GM12875 (cell line): ENCODE measurements at regions not wholly inside any gene's neighbourhood (a gene's known extent, or its start where the extent isn't known, plus 50 kb on each side); places are given as distances from the start of the nearest gene placed in this dataset.

Source experiments
- H3K4me3 ChIP-seq: one replicate; pipeline ENCODE4 v1.5.1; 2011; ENCODE audit warnings: low read depth, low read length, control low read depth
- TF ChIP-seq, protein P1 (sequence below): IDR thresholded peaks from 2 replicates; pipeline ENCODE4 v1.5.1; 2011; ENCODE audit warnings: low read depth, mild to moderate bottlenecking, control low read depth, inconsistent platforms, low read length, moderate library complexity, borderline replicate concordance; ENCODE audit not compliant: insufficient read depth

DNA sequence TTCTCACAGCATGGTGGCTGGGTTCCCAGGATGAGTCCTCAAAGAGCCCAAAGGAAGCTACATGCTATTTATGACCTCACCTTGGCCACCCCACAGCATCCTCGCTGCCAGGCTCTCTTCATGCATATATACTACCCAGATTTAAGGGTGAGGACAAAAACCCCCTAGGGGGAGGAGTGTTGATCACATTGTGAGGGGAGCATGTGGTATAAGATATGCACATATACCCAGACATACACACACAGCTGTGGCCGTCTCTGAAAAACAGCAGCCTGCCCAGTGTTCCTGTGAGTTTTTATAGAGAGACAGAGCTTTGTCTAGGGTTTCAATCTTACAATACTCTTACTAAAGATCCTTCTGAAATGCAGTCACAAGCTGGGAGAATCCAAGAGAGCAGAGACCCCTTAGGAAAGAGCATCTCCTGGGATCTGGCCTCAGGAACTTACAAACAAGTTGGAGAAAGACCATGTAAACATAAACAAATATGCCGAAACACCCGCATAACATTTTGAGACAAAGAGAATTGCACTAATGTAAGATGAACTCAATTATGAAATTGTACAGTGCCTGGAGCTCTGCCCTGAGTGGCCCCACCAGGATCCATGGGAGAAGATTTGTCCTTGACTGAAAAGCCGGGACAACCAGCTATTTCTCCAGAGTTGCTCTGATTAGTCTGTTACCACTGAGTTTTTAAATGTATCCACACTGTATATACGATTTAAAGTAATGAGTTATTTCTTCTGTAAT, 146.4 kb downstream of the GADD45G start:
- no peak overlapping the region for H3K4me3 ChIP-seq
- TF ChIP-seq, protein P1, sequence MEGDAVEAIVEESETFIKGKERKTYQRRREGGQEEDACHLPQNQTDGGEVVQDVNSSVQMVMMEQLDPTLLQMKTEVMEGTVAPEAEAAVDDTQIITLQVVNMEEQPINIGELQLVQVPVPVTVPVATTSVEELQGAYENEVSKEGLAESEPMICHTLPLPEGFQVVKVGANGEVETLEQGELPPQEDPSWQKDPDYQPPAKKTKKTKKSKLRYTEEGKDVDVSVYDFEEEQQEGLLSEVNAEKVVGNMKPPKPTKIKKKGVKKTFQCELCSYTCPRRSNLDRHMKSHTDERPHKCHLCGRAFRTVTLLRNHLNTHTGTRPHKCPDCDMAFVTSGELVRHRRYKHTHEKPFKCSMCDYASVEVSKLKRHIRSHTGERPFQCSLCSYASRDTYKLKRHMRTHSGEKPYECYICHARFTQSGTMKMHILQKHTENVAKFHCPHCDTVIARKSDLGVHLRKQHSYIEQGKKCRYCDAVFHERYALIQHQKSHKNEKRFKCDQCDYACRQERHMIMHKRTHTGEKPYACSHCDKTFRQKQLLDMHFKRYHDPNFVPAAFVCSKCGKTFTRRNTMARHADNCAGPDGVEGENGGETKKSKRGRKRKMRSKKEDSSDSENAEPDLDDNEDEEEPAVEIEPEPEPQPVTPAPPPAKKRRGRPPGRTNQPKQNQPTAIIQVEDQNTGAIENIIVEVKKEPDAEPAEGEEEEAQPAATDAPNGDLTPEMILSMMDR: no peak

DNA sequence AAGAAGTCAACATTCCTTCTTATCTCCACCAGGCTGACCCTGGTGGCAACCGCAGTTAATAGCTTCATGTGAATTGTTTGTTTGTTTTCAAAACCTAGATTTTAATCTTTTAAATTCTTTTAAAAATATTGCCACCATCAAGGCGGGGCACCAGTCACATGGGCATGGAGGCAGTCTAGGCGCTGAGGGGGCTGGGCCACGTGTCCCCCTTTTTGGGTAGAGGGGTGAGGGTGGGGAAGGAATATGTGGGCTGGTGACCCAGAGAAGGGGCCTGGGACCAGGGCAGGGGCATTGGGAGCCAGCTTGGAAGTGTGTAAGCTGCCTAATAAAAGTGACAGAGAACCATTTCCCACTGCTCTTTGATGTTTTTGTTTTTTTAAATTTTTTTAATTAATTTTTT, 147.3 kb downstream of the GADD45G start:
- H3K4me3 ChIP-seq: no peak overlapping the region
- TF ChIP-seq, protein P1: no peak

DNA sequence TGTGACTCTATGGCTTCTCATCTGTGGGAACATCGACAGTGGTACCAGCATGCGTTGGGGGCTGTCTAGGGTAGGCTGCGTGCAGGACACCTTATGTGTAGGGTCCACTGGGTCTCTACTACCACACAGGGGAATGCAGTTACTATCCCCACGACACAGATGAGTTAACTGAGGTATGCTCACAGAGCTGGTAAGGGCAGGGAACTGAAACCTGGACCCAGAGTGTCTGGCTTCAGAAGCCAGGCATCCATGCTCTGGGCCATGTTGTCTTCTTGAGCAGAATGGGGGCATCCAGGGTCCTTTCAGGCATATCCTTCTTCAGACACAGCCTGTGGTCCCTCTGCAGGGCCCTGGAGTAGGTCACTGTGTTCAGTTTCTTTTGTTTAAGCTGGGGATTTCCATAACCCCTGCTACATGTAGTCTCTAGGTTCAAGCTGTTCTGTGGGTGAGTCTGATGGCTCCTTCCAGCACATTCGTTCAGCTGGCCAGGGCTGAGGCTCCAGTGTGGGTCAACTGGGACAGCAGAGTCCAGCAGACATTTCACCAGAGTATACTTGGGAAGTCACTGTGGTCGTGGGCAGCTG, 148.8 kb downstream of the GADD45G start:
- TF ChIP-seq, protein P1: no peak
- H3K4me3 ChIP-seq: no peak overlapping the region

DNA sequence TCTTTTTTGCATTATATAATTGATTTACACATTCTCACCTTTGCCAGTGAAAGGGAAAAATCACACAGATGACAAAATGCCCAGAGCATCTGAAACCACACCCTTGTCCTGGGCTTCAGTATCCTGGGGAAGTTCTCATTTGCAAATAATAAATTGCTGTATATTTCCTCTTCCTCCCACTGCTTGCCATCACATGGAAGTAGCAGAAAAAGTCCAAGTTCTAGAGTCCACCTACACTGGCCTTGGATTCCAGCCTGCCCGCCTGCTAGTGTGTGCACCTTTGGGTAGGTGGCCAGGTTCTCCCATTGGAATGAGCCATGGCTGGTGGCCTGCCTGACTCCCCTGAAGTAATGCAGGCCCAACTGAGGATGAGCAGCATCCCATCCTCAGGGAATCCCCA, 149.4 kb downstream of the GADD45G start:
- no peak overlapping the region for H3K4me3 ChIP-seq

DNA sequence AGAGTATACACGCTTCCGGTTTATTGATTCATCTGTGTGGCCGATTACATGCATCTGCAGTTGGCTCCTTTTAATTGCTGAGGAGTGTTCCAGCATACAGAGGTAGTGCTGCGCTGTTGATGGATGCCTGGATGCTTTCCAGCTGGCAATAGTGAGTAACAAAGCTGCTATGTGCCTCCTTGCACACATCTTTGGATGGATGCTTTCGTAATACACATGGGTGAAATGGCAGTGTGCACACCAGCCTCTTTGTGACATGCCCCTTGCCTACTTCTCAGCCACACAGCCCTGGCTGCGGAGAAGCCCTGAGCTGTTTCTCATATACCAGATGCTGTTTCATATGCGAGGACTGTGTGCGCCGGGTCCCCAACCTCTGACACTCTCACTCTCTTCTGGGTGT, 151.0 kb downstream of the GADD45G start:
- H3K4me3 ChIP-seq: no peak overlapping the region
- TF ChIP-seq, protein P1: no peak

More for the DNA sequence above, 149.4 kb downstream of the GADD45G start:
- TF ChIP-seq, protein P1: no peak

DNA sequence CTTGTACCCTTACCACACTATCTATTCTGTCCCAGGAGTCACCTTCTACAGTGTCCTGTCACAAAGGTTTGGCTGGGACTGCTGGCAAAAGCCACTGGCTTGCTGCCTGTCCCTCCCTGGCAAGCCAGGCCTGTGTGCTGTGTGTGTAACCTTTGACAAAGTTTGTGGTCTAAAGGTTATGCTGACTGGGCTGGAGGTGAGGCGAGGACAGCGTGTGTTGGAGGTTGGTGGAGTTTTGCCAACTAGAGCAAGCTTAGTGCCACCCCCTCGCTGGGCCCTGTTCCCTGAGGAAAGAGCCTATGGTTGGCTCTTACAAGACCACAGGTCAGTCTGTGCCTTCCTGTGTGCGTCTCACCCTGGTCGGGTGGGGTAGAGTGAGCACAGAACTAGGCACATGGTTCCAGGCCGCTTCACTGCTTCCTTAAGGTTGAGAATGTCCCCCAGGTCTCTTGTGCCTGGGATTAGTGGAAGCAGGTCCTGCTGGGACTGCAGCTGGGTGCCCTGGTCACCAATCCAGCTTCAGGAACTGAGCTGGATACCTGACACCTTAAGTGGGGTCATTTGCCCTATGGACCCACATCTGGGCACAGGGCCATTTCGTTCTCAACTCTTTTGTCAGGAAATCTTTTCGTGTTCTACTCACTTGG, 152.2 kb downstream of the GADD45G start:
- TF ChIP-seq, protein P1: no peak
- H3K4me3 ChIP-seq: no peak overlapping the region

DNA sequence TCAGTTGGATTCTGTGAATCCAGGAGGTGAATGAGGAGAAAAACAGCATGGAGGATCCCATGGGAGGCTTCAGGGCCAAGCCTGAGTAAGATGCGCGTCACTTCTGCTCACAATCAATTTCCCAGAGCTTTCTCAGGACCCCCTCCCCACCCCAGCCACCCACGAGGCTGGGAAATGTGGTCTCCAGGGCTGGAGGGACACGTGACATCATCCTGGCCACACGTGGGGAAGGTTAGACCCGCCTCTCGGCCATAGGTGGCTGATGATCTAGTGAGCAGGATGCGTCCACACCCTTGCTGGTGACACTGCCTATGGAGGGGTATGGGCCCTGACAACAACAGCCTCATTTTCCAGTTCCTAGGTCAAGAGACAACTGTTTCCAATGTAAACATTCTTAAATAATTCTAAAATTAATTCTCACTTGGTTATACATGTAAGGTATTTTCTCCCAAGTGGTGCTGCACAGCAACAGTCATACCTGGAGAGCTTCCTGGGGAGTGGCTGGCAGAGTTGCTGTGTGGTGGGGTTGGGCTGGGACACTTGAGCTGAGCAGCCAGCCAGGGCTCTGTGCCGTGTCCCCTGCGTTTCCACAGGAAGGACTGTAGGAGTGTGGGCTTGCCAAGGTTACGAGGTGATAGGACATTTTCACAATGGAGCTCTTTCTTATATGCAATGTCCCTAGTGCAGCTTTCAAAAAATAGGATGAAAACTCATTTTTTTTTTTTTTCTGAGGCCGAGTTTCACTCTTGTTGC, 153.1 kb downstream of the GADD45G start:
- H3K4me3 ChIP-seq: no peak overlapping the region
- TF ChIP-seq, protein P1: no peak
